Endometrium (tissue), 2 donors: ENCODE measurements at regions not wholly inside any gene's neighbourhood (a gene's known extent, or its start where the extent isn't known, plus 50 kb on each side); places are given as distances from the start of the nearest gene placed in this dataset.

ENCODE experiments used
- FAIRE-seq: peaks from 2 replicates; lab custom pipeline; 2012; peaks lifted over from hg19 to GRCh38; lab: Jason Lieb, UNC
- donor health status: control.
- donor health status: control.

DNA sequence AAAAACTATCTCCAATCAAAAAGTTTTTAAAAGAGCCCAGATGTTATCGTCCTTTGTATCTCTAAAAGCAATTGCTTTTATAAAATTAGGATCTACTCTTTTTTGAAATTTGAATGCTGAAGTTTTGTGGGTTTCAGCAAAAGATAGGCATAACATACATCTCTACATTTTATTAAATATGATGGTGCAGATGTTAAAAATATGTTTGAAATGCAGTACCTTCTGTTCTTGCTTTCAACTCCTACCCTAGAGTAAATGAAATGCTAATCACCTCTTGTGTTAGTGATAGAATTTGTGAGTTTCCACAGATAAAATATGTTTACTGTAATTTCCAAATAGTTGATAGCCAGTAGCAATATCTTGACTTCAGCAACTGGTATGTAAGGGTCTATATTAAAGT, 95.7 kb upstream of the VPREB1 start:
- no peak for FAIRE-seq

DNA sequence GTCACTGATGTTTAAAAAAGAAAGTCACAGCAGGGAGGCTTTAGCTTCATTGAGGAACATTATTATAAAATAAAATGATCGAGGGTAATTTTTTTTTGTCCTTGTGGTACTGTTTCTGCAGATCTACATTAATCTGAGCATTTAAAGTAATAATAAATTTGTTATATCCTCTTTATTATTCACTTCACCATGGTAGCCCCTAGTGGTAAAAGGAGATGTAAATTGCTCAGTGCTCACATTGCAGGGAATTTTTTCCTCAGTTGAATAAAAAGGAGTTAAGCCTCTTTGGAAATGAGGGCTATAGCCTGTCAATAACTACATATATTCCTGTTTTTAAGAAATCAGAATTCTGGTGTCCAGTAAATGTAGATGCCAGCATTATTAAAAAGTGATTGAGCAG, 99.7 kb upstream of the VPREB1 start:
- no peak for FAIRE-seq

DNA sequence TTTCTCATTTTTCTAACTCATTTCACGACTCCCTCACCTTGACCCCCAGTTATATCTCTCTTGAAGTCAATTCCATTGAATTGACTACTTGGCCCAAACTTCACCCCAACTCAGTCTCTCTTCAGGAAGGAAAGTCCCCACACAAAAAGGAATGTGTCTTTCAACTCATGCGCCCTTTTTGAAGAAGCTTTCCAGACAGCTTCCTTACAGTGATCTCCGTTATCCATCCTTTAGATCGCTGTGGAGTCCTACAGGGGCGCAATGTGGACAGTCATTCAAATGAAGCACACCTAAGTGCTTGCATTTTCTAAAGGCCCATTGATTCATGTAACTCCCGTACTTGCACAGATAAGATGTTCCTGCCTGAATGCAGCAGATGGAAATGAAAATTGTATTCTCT, 101.1 kb upstream of the VPREB1 start:
- FAIRE-seq = no peak

DNA sequence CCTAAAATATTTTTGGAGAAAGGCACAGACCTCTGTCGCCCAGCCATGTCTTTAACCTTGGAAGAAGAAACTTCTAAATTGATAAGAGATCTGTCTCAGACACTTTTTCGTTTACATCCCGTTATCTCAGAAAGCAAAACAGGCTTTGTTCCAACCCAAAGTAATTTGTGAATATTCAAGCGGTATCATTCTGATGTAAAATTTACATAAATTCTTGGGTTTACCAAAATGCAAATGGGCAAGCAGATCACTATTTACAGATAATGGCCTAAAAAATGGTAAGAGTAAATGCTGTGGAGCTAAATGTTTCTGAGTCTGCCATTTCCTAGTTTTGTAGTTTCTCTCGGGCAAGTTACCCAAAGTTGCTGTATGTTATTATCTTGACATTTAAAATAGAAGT, 101.9 kb upstream of the VPREB1 start:
- no peak for FAIRE-seq

DNA sequence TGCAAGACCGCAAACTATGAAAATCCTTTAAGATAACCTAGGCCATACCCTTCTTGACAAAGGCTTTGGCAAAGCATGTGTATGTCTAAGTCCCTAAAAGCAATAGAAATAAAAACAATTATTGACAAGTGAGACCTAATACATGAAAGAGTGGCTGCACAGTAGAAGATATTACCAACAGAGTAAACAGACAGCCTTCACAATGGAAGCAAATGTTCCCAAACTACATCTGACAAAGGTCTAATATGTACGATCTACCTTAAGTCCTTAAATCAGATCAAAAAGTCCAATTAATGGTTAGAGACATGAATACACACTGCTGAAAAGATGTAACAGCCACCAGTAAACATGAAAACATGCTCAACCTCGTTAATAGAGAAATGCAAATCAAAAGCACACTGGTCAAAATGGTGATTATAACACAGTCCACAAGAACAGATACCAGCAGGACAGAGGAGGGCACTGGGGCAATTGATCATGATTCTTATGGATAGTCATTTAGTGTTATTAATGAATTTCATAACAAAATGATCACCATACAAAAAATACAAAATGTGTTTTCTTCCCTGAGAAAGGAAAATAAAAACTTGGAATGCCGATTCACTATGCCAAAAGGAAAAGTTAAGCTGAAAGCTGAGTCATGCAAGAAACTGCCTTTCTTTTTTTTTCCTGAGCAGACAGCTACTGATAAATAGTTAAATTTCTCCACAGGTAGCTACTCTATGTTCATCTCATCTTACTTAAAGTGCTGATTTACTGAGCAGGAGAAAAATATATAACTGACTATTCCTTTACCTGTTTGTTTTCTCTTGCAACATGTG, 102.6 kb upstream of the VPREB1 start:
- FAIRE-seq = no peak

DNA sequence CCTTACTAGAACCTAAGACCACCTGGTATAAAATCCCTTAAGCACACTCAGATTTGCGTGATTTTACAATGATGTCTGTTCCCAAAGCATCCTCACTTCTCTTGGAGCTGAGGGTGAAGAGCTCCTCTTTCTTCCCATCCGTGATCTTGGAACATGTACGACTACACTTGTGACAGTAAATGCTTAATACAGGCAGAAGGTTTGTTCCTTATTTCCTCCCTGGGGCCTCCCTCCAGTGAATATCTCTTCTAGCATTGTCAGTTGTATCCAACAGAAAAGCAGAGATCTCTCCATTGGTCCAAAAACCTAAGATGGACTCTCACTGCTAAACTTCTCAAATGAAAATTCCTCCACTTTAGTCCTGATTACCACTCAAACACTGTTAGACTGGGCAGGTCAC, 103.6 kb upstream of the VPREB1 start:
- no peak for FAIRE-seq

DNA sequence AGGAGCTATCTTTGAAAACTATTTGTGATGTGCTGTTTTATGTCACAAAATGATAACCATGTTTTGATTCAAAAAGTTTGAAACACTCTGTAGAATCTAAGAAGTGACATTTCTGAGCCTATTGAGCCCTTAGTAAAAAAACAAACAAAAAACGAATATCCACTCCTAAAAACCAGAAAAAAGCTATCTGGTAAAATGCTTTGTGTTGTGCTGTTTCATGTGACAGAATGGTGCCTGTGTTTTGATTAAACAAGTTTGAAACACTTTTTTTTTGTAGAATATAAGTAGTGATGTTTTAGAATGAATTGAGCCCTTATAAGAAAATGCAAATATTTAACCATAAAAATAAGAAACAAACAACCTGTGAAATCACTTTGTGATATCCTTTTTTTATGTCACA, 105.2 kb upstream of the VPREB1 start:
- FAIRE-seq = no peak

DNA sequence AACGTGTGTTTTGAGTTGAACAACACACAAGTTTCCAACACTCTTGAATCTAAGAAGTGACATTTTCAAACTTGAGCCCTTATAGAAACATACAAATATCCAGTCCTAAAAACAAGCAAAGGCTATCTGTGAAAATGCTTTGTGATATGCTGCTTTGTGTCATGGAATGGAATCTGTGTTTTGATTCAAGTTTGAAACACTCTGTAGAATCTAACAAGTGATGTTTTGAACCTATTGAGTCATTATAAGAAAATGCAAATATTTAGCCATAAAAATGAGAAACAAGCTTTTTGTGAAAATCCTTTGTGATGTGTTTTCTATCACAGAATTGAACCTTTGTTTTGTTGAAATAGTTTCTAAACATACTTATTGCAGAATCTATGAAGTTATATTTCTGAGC, 105.7 kb upstream of the VPREB1 start:
- no peak for FAIRE-seq

DNA sequence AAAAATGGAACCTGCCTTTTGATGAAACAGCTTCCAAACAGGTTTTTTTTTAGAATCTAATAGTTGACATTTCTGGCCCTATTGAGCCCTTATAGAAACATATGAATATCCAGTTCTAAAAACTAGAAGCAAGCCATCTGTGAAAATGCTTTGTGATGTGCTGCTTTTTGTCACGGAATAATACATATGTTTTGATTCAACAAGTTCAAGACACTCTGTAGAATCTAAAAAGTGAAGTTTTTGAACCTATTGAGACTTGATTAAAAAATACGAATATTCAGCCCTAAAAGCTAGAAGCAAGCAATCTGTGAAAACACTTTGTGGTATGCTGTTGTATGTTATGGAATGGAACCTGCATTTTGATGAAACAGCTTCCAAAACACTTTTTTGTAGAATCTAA, 106.7 kb upstream of the VPREB1 start:
- FAIRE-seq = no peak

DNA sequence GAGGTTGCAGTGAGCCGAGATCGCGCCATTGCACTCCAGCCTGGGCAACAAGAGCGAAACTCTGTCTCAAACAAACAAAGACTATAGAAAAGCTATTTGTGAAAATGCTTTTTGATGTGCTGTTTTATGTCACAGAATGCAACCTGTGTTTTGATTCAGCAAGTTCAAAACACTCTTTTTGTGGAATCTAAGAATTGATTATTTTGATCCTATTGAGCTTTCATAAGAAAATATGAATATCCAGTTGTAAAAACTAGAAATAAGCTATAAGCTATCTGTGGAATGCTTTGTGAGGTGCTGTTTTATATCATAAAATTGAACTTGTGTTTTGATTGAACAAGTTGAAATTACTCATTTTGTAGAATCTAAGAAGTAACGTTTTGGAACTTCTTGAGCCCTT, 110.7 kb upstream of the VPREB1 start:
- FAIRE-seq = no peak

DNA sequence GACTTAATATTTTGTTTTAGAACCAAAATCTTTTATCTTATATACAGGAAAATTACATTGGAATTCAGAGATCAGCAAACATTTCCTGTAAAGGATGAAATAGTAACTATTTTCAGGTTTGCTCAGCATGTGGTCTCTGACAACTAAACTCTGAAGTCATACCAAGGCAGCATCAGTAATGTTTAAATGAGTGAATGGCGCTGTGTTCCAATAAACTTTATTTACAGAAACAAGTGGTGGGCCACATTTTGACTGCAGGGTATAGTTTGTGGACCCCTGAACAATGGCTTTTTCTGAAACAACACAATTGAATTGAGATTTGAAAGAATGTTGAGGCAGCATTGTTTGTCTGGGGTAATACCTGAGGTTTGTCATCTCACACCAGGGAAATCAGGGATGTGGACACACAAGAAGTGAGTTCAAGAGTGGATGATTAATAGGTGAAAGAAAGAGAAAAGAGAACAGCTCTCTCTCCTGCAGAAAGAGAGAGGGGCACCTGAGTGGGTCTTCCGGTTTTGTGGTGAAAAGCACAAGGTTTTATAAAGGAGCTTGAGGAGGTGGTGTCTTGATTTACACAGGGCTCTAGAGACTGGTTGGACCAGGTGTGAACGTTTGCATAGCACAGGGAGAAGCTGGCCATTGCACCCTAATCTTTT, 113.5 kb upstream of the VPREB1 start:
- no peak for FAIRE-seq

DNA sequence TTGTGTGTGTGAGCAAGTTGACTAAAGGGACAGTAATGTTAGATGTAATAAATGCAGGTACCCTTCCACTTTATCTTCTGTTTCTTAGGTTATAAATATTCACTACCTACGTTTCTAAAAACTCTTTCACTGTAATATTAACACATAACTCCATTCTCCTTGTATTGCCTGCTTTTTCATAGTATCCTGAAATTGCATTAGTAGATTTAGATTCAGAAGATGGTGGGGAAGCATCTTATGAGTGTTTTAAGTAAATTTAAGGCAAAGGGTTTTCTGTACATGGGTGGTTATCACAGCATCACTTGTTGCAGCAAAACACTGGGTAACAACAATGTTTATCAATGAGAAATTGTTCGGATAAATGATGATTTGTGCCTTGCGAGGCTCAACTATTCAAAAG, 115.2 kb upstream of the VPREB1 start:
- FAIRE-seq = no peak

DNA sequence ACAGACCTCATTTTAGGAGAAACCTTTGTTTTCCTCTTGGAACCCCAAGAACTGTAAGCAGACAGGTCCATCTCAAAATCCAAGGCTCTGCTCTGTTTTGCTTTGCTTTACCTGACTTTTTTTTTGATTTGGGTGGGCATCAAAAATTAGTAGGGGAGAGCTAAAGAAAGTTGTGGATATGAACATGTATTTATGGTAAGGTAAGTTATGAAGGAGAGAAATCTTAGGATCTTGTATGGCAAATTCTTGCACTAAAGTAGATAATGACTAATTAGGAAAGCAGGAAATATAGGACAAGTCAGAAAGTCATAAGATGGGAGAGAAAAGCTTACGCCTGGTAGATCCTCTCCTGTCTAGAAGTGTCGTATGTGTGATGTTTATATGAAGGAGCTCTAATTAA, 116.1 kb upstream of the VPREB1 start:
- FAIRE-seq = no peak

DNA sequence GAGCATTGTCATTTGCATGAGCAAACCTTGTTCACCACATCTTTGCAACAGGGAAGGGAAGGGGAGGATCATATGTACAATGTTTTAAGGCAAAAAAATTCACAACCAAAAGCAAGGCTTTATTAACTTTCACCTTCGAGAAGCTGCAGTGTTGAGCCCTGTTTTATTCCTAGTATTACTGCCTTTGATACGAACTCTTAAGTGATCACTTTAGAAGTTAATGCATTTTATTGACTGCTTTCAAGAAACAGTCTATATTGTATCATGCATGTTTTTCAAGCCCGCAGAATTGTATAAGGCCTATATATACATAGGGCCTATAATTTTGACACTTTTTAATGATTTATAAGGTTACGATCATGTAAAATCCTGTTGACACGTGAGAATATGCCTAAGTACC, 117.5 kb upstream of the VPREB1 start:
- no peak for FAIRE-seq

DNA sequence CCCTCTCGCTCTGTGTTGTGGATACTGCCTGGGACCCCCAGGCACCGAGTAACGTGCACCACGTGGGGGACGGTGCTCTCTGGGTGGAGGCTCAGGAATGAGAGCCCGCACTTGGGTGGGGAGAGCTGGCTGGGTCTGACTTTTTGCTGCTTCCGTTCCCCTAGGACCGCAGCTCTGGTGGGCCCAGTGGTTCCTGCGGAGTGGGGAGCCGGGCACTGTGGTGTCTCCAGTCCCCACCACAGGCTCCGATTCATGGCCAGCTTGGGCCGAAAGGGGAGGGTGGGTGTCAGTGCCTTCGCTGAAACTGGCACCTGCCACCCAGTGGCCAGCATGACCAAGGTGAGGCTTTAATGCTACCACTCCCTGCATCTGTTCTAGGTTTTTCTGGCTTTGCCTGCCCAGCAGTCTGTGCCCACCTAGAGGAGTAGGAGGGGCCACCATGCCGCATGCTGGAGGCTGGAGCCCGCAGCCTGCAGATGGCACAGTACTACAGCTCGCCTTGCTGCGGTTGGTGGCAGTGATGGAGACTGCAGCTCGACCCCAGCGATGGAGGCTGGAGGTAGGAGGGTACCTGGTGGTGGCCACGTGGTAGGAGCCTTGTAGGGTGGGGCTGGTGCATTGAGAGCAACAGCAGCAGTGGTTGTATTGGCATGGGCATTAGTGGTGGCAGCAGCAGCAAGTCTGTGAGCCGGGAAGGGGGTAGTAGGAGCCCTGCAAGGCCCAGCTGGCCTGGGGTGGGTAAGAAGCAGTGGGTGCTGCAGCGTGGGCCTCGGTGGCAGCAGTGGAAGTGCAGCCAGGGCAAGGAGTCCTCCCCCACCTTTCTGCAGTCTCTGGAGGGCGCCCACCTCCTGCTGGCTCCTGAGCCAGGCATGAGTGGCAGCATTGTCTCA, 118.8 kb upstream of the VPREB1 start:
- FAIRE-seq = no peak

DNA sequence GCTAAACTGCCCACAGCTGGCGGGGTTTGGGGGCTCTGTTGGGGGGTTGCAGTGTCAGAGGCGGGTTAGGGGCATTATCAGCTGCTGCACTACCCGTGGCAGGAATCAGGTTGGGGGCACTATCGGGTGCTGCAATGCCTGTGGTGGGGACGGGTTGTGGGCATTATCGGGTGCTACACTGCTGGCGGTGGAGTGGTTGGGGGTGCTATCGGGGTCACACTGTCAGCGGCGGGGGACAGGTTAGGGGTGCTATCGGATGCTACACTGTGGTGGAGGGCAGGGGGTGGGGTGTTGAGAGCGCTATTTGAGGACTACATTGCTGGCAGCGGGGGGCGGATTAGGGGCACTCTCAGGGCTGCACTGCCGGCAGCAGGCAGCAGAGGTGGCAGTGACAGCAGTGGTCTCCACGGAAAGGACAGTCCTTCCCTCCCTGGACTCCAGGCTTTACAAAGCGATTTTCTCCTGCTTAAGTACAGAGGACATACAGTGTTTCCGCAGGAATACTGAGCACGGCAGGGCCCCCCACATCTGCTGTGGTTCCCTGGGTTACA, 119.5 kb upstream of the VPREB1 start:
- no peak for FAIRE-seq

DNA sequence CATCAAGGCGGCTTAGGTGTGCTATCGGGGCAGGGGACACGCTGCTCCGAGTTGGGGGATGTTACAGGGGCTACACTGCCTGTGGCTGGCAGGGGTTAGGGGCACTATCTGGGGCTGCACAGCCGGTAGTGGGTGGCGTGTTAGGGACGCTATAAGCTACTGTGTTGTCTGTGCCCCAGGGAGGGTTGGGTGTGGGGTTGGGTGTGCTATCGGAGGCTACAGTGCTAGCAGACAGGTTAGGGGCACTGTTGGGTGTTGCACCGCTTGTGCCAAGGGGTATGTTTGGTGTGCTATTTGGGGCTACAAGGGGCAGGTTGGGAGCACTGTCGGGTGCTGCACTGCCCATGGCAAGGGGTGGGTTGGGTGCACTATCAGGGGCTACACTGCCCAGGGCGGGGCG, 120.2 kb upstream of the VPREB1 start:
- no peak for FAIRE-seq

DNA sequence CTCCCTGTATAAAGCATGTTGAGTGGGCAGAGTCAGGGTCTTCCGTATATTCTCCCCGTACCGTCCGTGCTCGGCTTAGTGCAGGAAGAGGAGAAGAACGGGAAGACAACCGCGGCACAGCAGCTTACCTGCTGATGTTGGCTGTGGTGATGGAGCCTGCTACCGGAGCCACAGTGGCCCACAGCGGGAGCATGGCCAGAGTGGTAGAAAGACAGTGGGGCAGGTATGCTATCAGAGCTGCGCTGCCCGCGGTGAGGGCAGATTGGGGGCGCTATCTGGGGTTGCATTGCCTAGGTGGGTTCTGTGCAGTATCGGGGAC, 120.7 kb upstream of the VPREB1 start:
- FAIRE-seq = no peak

DNA sequence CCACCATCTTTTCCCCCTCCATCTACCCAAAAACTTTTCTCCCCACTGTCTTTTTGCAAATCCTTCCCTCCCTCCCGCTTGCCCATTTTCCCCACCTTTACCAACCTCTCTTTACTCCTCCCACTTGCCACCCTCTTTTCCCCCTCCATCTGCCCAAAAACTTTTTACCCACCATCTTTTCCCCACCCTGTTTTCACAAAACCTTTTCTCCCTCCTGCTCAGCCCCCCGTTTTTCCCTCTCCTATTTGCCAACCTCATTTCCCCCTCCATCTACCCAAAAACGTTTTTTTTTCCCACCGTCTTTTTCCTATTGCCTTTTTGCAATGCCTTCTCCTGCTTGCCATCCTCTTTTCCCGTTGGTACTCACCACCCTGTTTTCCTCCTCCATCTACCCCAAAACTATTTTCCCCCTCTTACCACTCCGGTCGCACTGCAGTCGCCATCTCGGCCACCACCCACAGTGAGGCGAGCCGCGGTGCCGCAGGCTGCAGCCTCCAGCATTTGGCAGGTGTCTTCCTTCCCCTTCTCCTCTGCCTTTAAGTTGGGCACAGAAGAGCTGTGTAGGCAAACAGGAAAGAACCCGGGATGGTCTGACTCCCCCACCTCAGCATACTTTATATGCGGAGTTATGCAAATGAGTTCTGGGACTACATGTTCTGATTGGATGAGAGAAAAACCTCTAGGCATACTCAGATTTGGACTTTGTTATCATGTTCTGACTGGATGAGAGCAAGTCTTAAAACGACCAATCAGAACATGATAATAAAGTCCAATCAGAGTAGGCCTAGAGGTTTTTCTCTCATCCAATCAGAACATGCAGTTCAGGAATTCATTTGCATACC, 121.2 kb upstream of the VPREB1 start:
- no peak for FAIRE-seq

DNA sequence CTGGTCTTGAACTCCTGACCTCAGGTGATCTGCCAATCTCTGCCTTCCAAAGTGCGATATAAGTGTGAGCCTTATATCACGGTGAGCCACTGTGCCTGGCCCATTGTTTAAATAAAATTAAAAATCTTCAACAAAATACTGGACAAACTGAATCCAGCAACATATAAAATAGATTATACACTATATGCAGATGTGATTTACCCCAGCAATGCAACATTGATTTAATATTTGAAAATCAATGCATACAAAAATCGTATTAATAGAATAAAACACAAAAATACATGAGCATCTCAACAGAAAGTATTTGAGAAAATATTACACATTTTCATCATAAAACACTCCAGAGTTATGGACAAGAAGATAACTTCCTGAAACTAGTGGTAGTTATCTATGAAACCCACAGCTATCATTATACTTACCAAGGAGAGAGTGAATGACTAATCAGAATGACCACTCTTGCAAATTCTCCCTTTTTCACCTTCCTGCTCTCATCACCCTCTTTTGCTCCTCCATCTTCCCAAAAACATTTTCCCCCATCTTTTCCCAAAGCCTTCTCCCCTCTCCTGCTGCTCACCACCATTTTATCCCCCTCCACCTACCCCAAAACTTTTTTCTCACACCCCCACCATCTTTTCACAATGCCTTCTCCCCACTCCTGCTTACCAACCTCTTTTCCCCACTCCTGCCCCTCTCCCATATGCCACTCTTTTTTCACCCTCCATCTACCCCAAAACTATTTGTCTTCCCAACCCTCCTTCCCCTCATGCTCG, 122.1 kb upstream of the VPREB1 start:
- FAIRE-seq = no peak

DNA sequence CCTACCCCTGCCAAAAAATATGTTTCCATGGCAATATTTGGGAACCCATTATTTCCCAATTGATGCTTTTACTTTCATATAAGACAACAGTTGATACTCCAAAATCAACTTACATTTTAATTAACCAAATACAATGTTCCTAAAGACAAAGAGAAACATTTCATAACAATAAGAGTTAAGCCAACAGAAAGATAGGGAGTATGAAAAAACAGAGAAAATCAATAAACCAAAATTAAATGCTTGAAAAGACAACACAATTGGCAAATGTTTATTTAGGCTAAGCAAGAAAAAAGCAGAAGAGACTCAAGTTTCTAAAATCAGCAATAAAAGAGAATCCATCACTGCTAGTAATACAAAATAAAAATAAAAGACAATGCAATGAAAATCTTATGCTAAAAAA, 123.1 kb upstream of the VPREB1 start:
- no peak for FAIRE-seq
